HUES48 (cell line): ENCODE measurements at regions not wholly inside any gene's neighbourhood (a gene's known extent, or its start where the extent isn't known, plus 50 kb on each side); places are given as distances from the start of the nearest gene placed in this dataset.

Source experiments
- H3K27ac ChIP-seq: one replicate; pipeline ENCODE4 v1.7.0; 2013; ENCODE audit warnings: low read depth, low read length, inconsistent platforms
- H3K27me3 ChIP-seq: 2 replicates; pipeline ENCODE4 v1.6.1; 2013; ENCODE audit warnings: mild to moderate bottlenecking, low read length; ENCODE audit not compliant: control insufficient read depth, insufficient read depth
- H3K36me3 ChIP-seq: 2 replicates; pipeline ENCODE4 v1.6.1; 2013; ENCODE audit warnings: low read length; ENCODE audit not compliant: control insufficient read depth, insufficient read depth
- H3K4me1 ChIP-seq: 2 replicates; pipeline ENCODE4 v1.6.1; 2013; ENCODE audit warnings: mild to moderate bottlenecking, low read length; ENCODE audit not compliant: control insufficient read depth, insufficient read depth
- H3K4me3 ChIP-seq: 2 replicates; pipeline ENCODE4 v1.5.1; 2013; ENCODE audit warnings: mild to moderate bottlenecking, low read depth, low read length
- H3K9ac ChIP-seq: 2 replicates; pipeline ENCODE4 v1.6.1; 2013; ENCODE audit warnings: mild to moderate bottlenecking, low read depth, low read length, moderate library complexity
- H3K9me3 ChIP-seq: 2 replicates; pipeline ENCODE4 v1.6.1; 2013; ENCODE audit warnings: low read length; ENCODE audit not compliant: control insufficient read depth, insufficient read depth

DNA sequence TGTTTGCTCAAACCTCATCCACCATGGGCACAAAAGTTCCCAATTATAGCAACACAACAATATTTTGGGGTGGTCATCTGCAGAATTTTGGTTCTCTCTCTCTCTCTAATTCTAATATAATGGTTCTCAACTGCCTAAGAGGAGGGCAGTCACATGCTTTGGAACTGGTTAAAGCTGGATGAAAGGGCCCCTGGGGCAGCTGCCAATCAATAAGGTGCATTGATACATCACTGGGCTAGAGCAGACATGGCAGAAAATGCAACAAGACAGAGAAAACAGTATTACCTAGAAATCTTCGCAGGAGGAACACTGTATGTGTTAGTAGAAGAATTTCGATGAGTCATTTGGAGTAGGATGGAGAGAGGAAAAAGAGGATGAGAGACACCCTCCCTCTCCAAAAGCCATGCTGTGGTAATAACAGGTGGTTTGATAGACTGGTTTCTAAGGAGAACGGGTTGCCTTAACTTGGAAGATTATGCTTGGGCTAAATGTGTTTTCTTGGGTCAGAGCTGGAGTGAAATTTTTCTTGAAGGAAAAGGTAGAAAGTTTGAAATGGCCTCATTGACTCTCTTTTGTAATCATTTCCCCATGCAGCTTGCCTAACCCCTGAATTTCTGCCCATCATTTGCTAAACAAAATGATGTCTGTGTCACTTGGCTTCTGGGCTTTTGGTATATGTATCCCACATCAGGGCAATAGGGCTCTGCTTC, 67.1 kb upstream of the HIF1A start:
- Histone ChIP-seq H3K4me1 (peaks cover 6% of the 10 kb centered on the region; the same call in 1 of the 2 replicates), H3K27me3 (no peaks in the 10 kb centered on the region), H3K36me3 (no peaks in the 10 kb centered on the region), H3K9ac (no peak overlapping the region), H3K4me3 (no peak overlapping the region), H3K9me3 (no peaks in the 10 kb centered on the region), H3K27ac (no peak overlapping the region)

DNA sequence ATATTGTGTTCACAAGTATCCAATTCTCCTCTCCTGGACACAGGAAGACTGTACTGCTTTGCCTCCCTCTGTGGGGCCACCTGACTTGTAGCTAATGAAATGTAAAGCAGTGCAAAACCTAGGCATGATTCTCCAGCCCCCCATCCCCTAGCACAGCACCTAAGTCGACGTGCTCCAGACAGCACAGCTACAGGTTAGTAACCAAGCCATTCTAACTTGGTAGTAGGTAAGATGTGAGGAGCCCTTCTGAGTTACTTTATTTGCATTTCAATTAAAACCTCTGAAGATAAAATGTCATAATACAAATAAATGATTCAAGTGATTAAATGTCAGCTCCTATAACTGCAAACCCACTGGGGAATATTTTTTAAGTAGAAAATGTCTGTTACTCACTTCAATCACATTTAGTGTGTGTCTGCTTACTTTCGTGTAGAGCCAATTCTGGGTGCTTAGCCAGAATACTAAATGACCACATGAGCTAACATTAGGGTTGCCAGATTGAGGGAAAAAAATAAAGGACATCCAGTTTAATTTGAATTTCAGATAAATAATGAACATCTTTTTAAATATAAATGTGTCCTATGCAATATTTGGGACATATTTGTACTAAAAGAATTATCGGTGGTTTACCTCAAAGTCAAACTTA, 64.8 kb upstream of the HIF1A start:
- H3K4me1 ChIP-seq = peaks cover 6% of the 10 kb centered on the region; the same call in 1 of the 2 replicates
- H3K4me3 ChIP-seq = no peak overlapping the region
- no peak overlapping the region for H3K27ac ChIP-seq
- H3K27me3 ChIP-seq = no peaks in the 10 kb centered on the region
- no peaks in the 10 kb centered on the region for H3K9me3 ChIP-seq
- no peaks in the 10 kb centered on the region for H3K36me3 ChIP-seq
- no peak overlapping the region for H3K9ac ChIP-seq

DNA sequence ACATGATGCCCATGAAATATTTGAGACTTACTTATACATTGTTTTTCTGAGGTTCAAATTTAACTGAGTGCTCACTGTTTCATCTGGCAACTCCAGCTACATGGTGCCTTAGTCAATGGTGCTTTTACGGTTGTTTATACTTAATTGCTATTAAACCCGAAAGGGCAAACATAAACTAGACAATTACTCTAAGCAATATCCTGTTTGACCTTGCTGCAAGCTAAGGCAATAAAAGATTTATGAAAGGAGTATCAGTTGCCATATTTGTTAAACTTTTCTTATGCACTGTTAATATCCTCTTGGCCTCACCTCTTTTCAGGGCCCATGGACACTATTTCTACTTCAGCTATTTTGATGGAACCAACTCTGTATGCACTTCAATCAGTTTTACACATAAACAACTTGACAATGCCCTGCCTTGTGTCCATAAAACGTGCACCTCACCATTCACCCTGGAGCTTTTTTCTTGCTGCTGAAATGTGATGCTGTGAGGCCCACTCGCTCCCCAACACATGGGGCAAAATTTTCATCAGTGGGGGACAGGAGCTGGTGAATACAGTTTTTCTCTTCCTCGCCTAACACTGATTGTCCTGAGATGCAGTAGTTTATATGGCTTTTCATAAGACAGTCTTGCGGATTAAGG, 64.1 kb upstream of the HIF1A start:
- no peaks in the 10 kb centered on the region for H3K36me3 ChIP-seq

DNA sequence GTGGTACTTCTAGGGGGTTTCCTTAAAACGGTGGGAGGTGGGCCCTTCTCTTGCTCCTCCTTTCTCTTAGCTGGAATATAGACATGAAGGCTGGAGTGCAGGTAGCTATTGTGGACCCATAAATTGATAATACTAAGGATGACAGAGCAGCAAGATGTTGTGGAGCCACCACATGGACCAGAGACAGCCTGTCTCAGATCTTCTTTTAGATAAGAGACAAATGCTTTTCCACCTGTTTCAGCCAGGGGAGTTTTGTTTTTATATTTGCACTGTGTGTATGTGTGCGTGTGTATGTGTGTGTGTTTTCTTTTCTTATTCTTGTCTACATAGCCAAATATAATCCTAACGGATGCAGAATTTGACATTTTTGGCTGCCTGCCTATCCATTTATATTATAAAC, 62.9 kb upstream of the HIF1A start:
- Histone ChIP-seq H3K27ac (no peak overlapping the region), H3K4me3 (no peak overlapping the region), H3K9me3 (no peaks in the 10 kb centered on the region), H3K9ac (no peak overlapping the region), H3K4me1 (peaks cover 6% of the 10 kb centered on the region; the same call in 1 of the 2 replicates), H3K36me3 (no peaks in the 10 kb centered on the region), H3K27me3 (no peaks in the 10 kb centered on the region)

More for the DNA sequence above, 64.1 kb upstream of the HIF1A start:
- no peaks in the 10 kb centered on the region for H3K27me3 ChIP-seq
- no peak overlapping the region for H3K4me3 ChIP-seq
- H3K4me1 ChIP-seq = peaks cover 6% of the 10 kb centered on the region; the same call in 1 of the 2 replicates
- no peak overlapping the region for H3K27ac ChIP-seq
- H3K9ac ChIP-seq = no peak overlapping the region
- H3K9me3 ChIP-seq = no peaks in the 10 kb centered on the region

DNA sequence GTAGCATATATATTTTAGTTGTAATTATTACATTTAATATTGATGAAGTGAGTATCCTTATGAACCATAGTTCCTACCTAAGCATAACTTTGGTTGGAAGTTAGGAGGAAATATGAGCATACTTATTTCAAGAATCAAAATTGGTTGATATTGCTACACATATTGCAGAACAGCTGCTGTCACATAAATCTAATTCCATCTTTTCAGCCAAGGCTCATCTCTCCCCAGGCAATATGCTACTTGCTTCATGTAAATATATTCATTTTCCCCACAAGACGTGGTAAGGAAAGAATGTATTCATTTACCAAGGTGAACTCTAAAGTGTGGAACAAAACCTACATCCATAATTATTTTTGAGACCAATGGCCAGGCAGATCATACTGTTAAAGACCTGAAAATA, 62.5 kb upstream of the HIF1A start:
- H3K4me3 ChIP-seq = no peak overlapping the region
- no peaks in the 10 kb centered on the region for H3K27me3 ChIP-seq
- H3K27ac ChIP-seq = no peak overlapping the region
- no peak overlapping the region for H3K9ac ChIP-seq
- H3K36me3 ChIP-seq = no peaks in the 10 kb centered on the region
- H3K9me3 ChIP-seq = no peaks in the 10 kb centered on the region
- H3K4me1 ChIP-seq = peaks cover 6% of the 10 kb centered on the region; the same call in 1 of the 2 replicates

DNA sequence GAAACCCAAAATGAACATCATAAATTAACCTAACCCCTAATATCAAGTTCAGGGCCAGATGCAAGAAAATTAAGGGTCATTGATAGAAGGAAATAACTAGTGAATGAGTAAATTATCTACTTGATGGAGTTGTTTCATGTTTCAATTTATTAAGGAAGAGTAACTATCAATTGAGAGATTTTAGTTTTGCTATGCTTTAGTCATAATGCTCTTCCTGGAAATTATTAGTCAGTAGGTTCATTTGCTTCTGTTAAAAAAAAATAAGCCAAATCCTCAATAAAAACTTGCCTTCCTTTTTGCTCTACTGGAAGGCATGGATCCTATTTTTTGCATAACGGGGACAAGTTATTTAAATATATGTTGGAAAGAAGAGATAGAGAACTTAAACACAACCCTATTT, 59.0 kb upstream of the HIF1A start:
- Histone ChIP-seq H3K27me3 (no peaks in the 10 kb centered on the region), H3K27ac (no peak overlapping the region), H3K9me3 (no peaks in the 10 kb centered on the region), H3K4me3 (no peak overlapping the region), H3K9ac (no peak overlapping the region), H3K4me1 (no peaks in the 10 kb centered on the region), H3K36me3 (no peaks in the 10 kb centered on the region)

DNA sequence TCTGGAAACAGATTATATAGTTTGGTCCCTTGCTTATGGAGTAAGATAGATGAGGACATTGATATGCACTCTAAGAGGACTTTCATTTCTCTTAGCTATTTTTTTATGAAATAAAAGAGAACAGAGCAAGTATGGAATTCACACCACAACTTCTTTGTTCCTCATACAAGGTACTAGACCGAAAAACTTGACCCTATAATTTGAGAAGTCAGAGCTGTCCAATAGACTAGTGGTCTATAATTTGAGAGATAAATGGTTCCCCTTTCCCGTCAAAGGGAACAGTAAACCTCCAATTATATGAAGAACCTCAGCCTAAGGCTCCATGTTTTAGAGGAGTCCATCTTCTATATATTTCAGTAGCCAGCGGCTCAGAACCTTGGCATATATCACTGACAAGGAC, 58.5 kb upstream of the HIF1A start:
- no peak overlapping the region for H3K27ac ChIP-seq
- no peaks in the 10 kb centered on the region for H3K9me3 ChIP-seq
- no peaks in the 10 kb centered on the region for H3K4me1 ChIP-seq
- no peaks in the 10 kb centered on the region for H3K36me3 ChIP-seq
- H3K4me3 ChIP-seq = no peak overlapping the region
- H3K27me3 ChIP-seq = no peaks in the 10 kb centered on the region
- H3K9ac ChIP-seq = no peak overlapping the region

DNA sequence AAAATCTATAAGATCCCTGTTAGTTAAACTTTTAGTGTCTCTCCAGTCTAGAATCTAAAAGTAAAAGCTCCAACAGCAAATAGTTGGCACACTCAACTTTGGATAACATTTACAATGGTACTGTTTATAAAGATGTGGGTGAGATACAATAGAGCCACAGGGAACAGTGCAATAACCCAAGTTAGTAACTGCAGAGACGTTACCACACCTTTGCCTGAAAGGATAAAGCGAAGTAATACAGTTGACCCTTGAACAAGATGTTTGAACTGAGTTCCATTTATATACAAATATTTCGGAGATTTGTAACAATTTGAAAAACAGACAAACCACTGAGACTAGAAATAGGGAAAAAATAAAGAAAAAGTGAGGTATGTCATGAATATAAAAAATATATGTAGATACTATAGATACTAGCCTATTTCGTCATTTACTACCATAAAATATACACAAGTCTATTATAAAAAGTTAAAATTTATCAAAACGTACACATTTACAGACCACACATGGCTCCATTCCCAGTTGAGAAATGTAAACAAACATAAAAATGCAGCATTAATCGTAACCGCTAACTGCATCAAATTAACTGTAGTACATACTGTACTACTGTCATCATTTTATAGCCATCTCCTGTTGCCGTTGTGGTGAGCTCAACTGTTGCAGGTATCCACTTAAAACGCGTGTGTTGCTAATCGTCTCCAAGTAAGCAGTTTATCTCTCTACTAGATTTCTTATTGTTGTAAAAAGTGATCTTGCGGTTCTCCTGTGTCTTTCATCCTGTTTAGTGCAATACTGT, 56.5 kb upstream of the HIF1A start:
- Histone ChIP-seq H3K4me1 (no peaks in the 10 kb centered on the region), H3K4me3 (no peak overlapping the region), H3K9ac (no peak overlapping the region), H3K9me3 (no peaks in the 10 kb centered on the region), H3K36me3 (no peaks in the 10 kb centered on the region), H3K27ac (no peak overlapping the region), H3K27me3 (no peaks in the 10 kb centered on the region)

DNA sequence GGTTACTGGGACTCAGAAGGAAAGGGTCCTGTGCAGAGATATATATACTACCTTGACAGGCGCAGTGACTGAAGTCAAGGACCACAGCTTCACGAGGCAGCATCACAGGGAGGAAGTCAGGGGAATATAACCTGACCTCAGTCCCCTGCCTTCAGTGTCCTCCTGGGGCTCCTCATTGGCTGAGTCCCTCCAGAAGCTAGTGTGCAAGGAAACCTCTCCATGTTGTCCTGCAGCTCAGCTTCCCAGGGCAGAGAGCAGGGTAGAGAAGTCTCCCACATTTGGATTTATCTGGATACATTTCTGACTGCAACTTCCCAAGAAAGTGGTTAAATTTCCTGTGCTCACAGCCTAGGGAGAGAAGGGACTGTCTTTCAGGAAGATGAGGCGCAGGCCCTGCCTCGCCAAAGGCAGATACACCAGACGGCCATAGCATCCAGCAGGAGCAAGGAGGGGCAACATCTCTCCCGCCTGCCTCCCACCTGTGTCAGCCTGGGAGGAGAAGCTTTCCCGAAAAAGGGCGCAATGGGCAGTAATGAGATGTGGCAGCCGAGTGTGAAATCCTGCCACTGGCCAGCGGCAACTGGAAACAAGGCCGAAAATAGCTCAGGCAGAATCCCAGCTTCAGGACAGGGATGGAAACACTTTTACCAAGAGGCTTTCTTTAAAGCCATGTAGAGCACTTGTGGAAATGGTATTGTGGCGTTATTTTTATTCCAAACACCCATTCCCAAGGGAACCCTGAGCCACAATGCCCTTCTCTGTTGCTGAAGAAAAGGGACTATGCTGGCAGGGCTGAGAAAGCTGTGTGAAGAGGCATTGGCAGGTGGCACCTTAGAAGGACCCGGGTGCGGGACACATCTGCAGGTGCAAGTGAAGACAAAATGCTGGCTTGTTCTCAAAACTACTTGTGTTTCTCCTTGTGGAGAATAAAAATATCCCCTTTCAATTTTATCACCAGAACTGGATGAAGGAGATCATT, 54.9 kb upstream of the HIF1A start:
- H3K36me3 ChIP-seq = no peaks in the 10 kb centered on the region
- H3K27ac ChIP-seq = no peak overlapping the region
- H3K9me3 ChIP-seq = no peaks in the 10 kb centered on the region

More for the DNA sequence above, 54.9 kb upstream of the HIF1A start:
- H3K9ac ChIP-seq = no peak overlapping the region
- peaks cover 4% of the 10 kb centered on the region; the same call in 1 of the 2 replicates for H3K4me1 ChIP-seq
- H3K4me3 ChIP-seq = no peak overlapping the region
- H3K27me3 ChIP-seq = no peaks in the 10 kb centered on the region
